ENCODE measurements at regions not wholly inside any gene's neighbourhood (a gene's known extent, or its start where the extent isn't known, plus 50 kb on each side); places are given as distances from the start of the nearest gene placed in this dataset.

- Histone ChIP-seq H3K9ac (ENCODE audit: low read length) (no peak overlapping the region), H3K36me3 (replicated peaks in 1 of 2; ENCODE audit: control extremely low read depth in 1 of 2, control insufficient read depth in 1 of 2, extremely low read depth in 1 of 2, insufficient read depth in 2 of 2, low read length in 1 of 2) (no peaks in the 10 kb centered on the region), H3K27me3 (replicated peaks in 1 of 4; ENCODE audit: control extremely low read depth in 1 of 4, control insufficient read depth in 3 of 4, insufficient read depth in 4 of 4, low read length in 3 of 4) (no peaks in the 10 kb centered on the region), H3K27ac (ENCODE audit: low read length in 2 of 2) (no peak overlapping the region), H3K9me3 (ENCODE audit: control extremely low read depth in 1 of 3, control insufficient read depth in 2 of 3, insufficient read depth in 1 of 3, low read length in 2 of 3) (no peaks in the 10 kb centered on the region), H3K4me3 (ENCODE audit: control extremely low read depth in 1 of 5, extremely low read depth in 1 of 5, insufficient read depth in 1 of 5, low read depth in 2 of 5, low read length in 4 of 5) (no peak overlapping the region), H3K4me1 (ENCODE audit: control insufficient read depth in 2 of 2, insufficient read depth in 2 of 2, low read length in 2 of 2) (no peaks in the 10 kb centered on the region), H2AFZ (ENCODE audit: insufficient read depth, low read depth, low read length, poor library complexity, severe bottlenecking) (no peak overlapping the region), H4K20me1 (ENCODE audit: control insufficient read depth, insufficient read depth, low read length, poor library complexity, severe bottlenecking) (no peaks in the 10 kb centered on the region), H3K79me2 (ENCODE audit: control insufficient read depth, insufficient read depth, low read length) (no peaks in the 10 kb centered on the region), H3K4me2 (replicated peaks; ENCODE audit: low read depth, low read length, poor library complexity, severe bottlenecking) (no peak overlapping the region)
- CTCF ChIA-PET = no interaction called here
- POLR2A ChIA-PET = no interaction called here
- no peak overlapping the region for H3K27ac Mint-ChIP-seq
- 100% methylated on average over 1 of the region's 1 CpG for WGBS (ENCODE audit: insufficient coverage)
- no peak for DNase-seq
- no peak for ATAC-seq (ENCODE audit: low read depth)
- no peaks in the 10 kb centered on the region for H3K9me3 Mint-ChIP-seq (ENCODE audit: insufficient read depth)
- no peaks in the 10 kb centered on the region for H3K4me1 Mint-ChIP-seq
- TF ChIP-seq EZH2 (IDR thresholded peaks at IDR 0.05; ENCODE audit: borderline replicate concordance, insufficient read depth, low read depth, low read length, poor library complexity, severe bottlenecking) = no peak
- TF ChIP-seq, protein P1, sequence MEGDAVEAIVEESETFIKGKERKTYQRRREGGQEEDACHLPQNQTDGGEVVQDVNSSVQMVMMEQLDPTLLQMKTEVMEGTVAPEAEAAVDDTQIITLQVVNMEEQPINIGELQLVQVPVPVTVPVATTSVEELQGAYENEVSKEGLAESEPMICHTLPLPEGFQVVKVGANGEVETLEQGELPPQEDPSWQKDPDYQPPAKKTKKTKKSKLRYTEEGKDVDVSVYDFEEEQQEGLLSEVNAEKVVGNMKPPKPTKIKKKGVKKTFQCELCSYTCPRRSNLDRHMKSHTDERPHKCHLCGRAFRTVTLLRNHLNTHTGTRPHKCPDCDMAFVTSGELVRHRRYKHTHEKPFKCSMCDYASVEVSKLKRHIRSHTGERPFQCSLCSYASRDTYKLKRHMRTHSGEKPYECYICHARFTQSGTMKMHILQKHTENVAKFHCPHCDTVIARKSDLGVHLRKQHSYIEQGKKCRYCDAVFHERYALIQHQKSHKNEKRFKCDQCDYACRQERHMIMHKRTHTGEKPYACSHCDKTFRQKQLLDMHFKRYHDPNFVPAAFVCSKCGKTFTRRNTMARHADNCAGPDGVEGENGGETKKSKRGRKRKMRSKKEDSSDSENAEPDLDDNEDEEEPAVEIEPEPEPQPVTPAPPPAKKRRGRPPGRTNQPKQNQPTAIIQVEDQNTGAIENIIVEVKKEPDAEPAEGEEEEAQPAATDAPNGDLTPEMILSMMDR (IDR thresholded peaks at IDR 0.05) = no peak
- no peak overlapping the region for H3K4me3 Mint-ChIP-seq
- intact Hi-C loops (cut with micrococcal nuclease) = no loop called here
- H3K27me3 Mint-ChIP-seq = no peaks in the 10 kb centered on the region
Observed at GRCh38 chr2:215662715-215663114, 226.8 kb upstream of the FN1 start.

DNA sequence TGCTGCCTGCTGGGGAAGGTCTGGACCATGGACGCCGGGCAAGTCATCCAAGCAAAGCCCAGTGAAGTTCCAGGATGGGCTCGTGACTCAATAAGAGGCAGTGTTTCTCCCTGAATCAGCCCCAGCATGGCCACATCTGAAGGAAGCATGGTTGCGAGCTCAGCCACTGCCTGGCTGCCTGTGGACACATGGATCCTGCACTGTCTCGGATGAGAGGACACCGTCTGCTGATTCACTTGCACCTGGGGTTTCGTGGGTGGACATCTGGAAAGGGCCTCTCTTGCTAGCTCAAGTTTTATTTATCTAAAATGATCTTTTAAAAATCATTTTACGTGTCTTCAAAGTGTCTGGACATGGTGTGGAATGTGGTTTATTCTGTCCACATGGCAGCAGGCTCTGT, 224.8 kb upstream of the FN1 start:
- no peak for ATAC-seq (ENCODE audit: low read depth)
- Mint-ChIP-seq H3K27me3 (no peaks in the 10 kb centered on the region), H3K4me1 (no peaks in the 10 kb centered on the region), H3K9me3 (ENCODE audit: insufficient read depth) (no peaks in the 10 kb centered on the region), H3K27ac (no peak overlapping the region), H3K4me3 (no peak overlapping the region)
- Histone ChIP-seq H3K79me2 (ENCODE audit: control insufficient read depth, insufficient read depth, low read length) (no peaks in the 10 kb centered on the region), H2AFZ (ENCODE audit: insufficient read depth, low read depth, low read length, poor library complexity, severe bottlenecking) (no peak overlapping the region), H4K20me1 (ENCODE audit: control insufficient read depth, insufficient read depth, low read length, poor library complexity, severe bottlenecking) (no peaks in the 10 kb centered on the region), H3K9me3 (ENCODE audit: control extremely low read depth in 1 of 3, control insufficient read depth in 2 of 3, insufficient read depth in 1 of 3, low read length in 2 of 3) (no peaks in the 10 kb centered on the region), H3K4me1 (ENCODE audit: control insufficient read depth in 2 of 2, insufficient read depth in 2 of 2, low read length in 2 of 2) (no peaks in the 10 kb centered on the region), H3K27ac (ENCODE audit: low read length in 2 of 2) (no peak overlapping the region), H3K9ac (ENCODE audit: low read length) (no peak overlapping the region), H3K27me3 (replicated peaks in 1 of 4; ENCODE audit: control extremely low read depth in 1 of 4, control insufficient read depth in 3 of 4, insufficient read depth in 4 of 4, low read length in 3 of 4) (no peaks in the 10 kb centered on the region), H3K4me2 (replicated peaks; ENCODE audit: low read depth, low read length, poor library complexity, severe bottlenecking) (no peak overlapping the region), H3K4me3 (ENCODE audit: control extremely low read depth in 1 of 5, extremely low read depth in 1 of 5, insufficient read depth in 1 of 5, low read depth in 2 of 5, low read length in 4 of 5) (no peak overlapping the region), H3K36me3 (replicated peaks in 1 of 2; ENCODE audit: control extremely low read depth in 1 of 2, control insufficient read depth in 1 of 2, extremely low read depth in 1 of 2, insufficient read depth in 2 of 2, low read length in 1 of 2) (no peaks in the 10 kb centered on the region)
- CTCF ChIA-PET = no interaction called here
- TF ChIP-seq EZH2 (IDR thresholded peaks at IDR 0.05; ENCODE audit: borderline replicate concordance, insufficient read depth, low read depth, low read length, poor library complexity, severe bottlenecking) = no peak
- TF ChIP-seq, protein P1 (IDR thresholded peaks at IDR 0.05) = no peak
- no peak for DNase-seq
- intact Hi-C loops (cut with micrococcal nuclease) = no loop called here
- WGBS (ENCODE audit: insufficient coverage) = 88% methylated on average over 7 of the region's 8 CpGs
- POLR2A ChIA-PET = no interaction called here
